ENCODE measurements at regions not wholly inside any gene's neighbourhood (a gene's known extent, or its start where the extent isn't known, plus 50 kb on each side); places are given as distances from the start of the nearest gene placed in this dataset.

GRCh38 chr11:98565311-98565710, 455.4 kb upstream of the CNTN5 start:
- ChIA-PET POLR2A (no interaction called here), CTCF (no interaction called here)
- intact Hi-C loops (cut with micrococcal nuclease) (no loop called here), dilution Hi-C loops (cut with MboI; ENCODE audit: extremely low pct_ligation_motif_present, low sequenced_read_pairs) (no loop called here)
- Histone ChIP-seq H3K4me1 (ENCODE audit: control insufficient read depth, extremely low read depth, insufficient read depth, low read length) (no peaks in the 10 kb centered on the region), H3K4me3 (replicated peaks in 1 of 3; ENCODE audit: insufficient read depth in 1 of 3, low read depth in 1 of 3, low read length in 3 of 3) (no peak overlapping the region), H3K9me3 (replicated peaks; ENCODE audit: control insufficient read depth, insufficient read depth, low read length) (peaks cover 2% of the 10 kb centered on the region), H4K20me1 (replicated peaks; ENCODE audit: control insufficient read depth, extremely low read depth, insufficient read depth, low read length) (no peaks in the 10 kb centered on the region), H3K36me3 (ENCODE audit: control insufficient read depth in 2 of 2, extremely low read depth in 1 of 2, insufficient read depth in 2 of 2, low read length in 2 of 2) (no peaks in the 10 kb centered on the region), H3K9me1 (replicated peaks; ENCODE audit: control insufficient read depth, extremely low read depth, insufficient read depth, low read length) (no peaks in the 10 kb centered on the region), H2AFZ (ENCODE audit: low read depth, low read length) (no peak overlapping the region), H3K27me3 (ENCODE audit: control insufficient read depth in 2 of 2, insufficient read depth in 2 of 2, low read length in 2 of 2) (no peaks in the 10 kb centered on the region), H3K27ac (ENCODE audit: insufficient read depth, low read depth, low read length) (no peak overlapping the region), H3K9ac (replicated peaks; ENCODE audit: extremely low read depth, insufficient read depth, low read length) (no peak overlapping the region), H3K79me2 (ENCODE audit: control insufficient read depth, insufficient read depth, low read length) (no peaks in the 10 kb centered on the region), H3K4me2 (ENCODE audit: insufficient read depth, low read length) (no peak overlapping the region)
- FAIRE-seq (no peak), DNase-seq (ENCODE audit: low read depth, low spot score) (no peak)
- TF ChIP-seq CTCF (IDR thresholded peaks at IDR 0.05; ENCODE audit: extremely low read depth in 1 of 2, insufficient read depth in 1 of 2, low read depth in 1 of 2, low read length in 2 of 2) (no peak), GATA2 (IDR thresholded peaks at IDR 0.05; ENCODE audit: insufficient read depth, insufficient read length, low read depth, low read length) (no peak), FOS (IDR thresholded peaks at IDR 0.05; ENCODE audit: borderline replicate concordance, insufficient read depth, low read length) (no peak), MYC (IDR thresholded peaks at IDR 0.05; ENCODE audit: low read depth, low read length) (no peak), POLR2AphosphoS5 (IDR thresholded peaks at IDR 0.05; ENCODE audit: insufficient read depth, low read depth, low read length) (no peak), EZH2 (IDR thresholded peaks at IDR 0.05; ENCODE audit: borderline replicate concordance, low read depth, low read length, severe bottlenecking) (no peak), MAX (IDR thresholded peaks at IDR 0.05; ENCODE audit: insufficient read depth, insufficient read length) (no peak), JUN (IDR thresholded peaks at IDR 0.05; ENCODE audit: borderline replicate concordance, insufficient read depth, insufficient read length, low read depth) (no peak), POLR2A (IDR thresholded peaks at IDR 0.05; ENCODE audit: low read depth, low read length) (no peak)
- no TSS peak for BruUV-seq (replicated peaks)

All from endothelial cell of umbilical vein (primary cell).